Caco-2 (cell line): ENCODE measurements at regions not wholly inside any gene's neighbourhood (a gene's known extent, or its start where the extent isn't known, plus 50 kb on each side); places are given as distances from the start of the nearest gene placed in this dataset.

ENCODE experiments used
- BruUV-seq: library from RNA; stranded (reverse); fragments of 400-500 nt; replicated peaks from 2 replicates; lab custom pipeline; 2021; lab: Mats Ljungman, UMichigan
- CTCF ChIA-PET: fragments of 300-600 bp; sonication (Branson Sonifier 250); formaldehyde crosslinking; loops from one replicate; lab custom pipeline; 2022; ENCODE audit warnings: antibody characterized with exemption; lab: Charles Lee
- POLR2A ChIA-PET: fragments of 300-600 bp; sonication (Branson Sonifier 250); formaldehyde crosslinking; loops from one replicate; lab custom pipeline; 2022; ENCODE audit warnings: antibody characterized with exemption; lab: Charles Lee
- DNase-seq, 2 experiments: peaks; one replicate each; pipeline versions ENCODE4 v3.0.0 to v3.0.0-alpha.2; 2020 to 2022
- H3K27me3 ChIP-seq: replicated peaks from 2 replicates; pipeline ENCODE4 v1.6.0; 2011; ENCODE audit warnings: low read length; ENCODE audit not compliant: control insufficient read depth, insufficient read depth
- H3K36me3 ChIP-seq: 2 replicates; pipeline ENCODE4 v1.5.1; 2011; ENCODE audit warnings: low read length; ENCODE audit not compliant: control insufficient read depth, insufficient read depth
- H3K4me1 ChIP-seq: fragments of 250-450 bp; sonication (Bioruptor Pico); 2 replicates; pipeline ENCODE4 v1.5.1; 2020; ENCODE audit warnings: mild to moderate bottlenecking
- H3K4me3 ChIP-seq: 2 replicates; pipeline ENCODE4 v1.5.1; 2011; ENCODE audit warnings: low read depth, mild to moderate bottlenecking, control low read depth, low read length
- H3K9me3 ChIP-seq: fragments of 250-450 bp; sonication (Bioruptor Pico); 2 replicates; pipeline ENCODE4 v1.5.1; 2020; ENCODE audit warnings: mild to moderate bottlenecking, moderate library complexity
- H3K27ac Mint-ChIP-seq: one replicate; pipeline ENCODE4 v1.8.0; 2022; ENCODE audit warnings: mixed read lengths; ENCODE audit not compliant: unreplicated experiment
- H3K27me3 Mint-ChIP-seq: one replicate; pipeline ENCODE4 v1.8.0; 2022; ENCODE audit warnings: mixed read lengths; ENCODE audit not compliant: insufficient read depth, unreplicated experiment
- H3K36me3 Mint-ChIP-seq: one replicate; pipeline ENCODE4 v1.8.0; 2022; ENCODE audit warnings: mild to moderate bottlenecking, mixed read lengths; ENCODE audit not compliant: insufficient read depth, unreplicated experiment
- H3K4me1 Mint-ChIP-seq: one replicate; pipeline ENCODE4 v1.8.0; 2022; ENCODE audit warnings: low read depth, mixed read lengths; ENCODE audit not compliant: unreplicated experiment
- H3K4me3 Mint-ChIP-seq: one replicate; pipeline ENCODE4 v1.8.0; 2022; ENCODE audit warnings: mild to moderate bottlenecking, moderate library complexity, mixed read lengths; ENCODE audit not compliant: unreplicated experiment
- H3K9me3 Mint-ChIP-seq: one replicate; pipeline ENCODE4 v1.8.0; 2022; ENCODE audit warnings: mixed read lengths; ENCODE audit not compliant: unreplicated experiment
- CTCF ChIP-seq, 2 experiments: fragments of 200-600 bp in 1 of 2; IDR thresholded peaks; 1 replicate in 1 of 2; 2 replicates in 1 of 2; pipeline versions ENCODE4 v1.5.1 to v1.8.0; 2011 to 2022; ENCODE audit warnings: antibody characterized with exemption in 1 of 2, control low read depth in 1 of 2, inconsistent platforms in 1 of 2, low read depth in 1 of 2, low read length in 1 of 2, mild to moderate bottlenecking in 1 of 2, moderate library complexity in 1 of 2; ENCODE audit not compliant: insufficient read depth in 1 of 2, severe bottlenecking in 1 of 2, unreplicated experiment in 1 of 2
- intact Hi-C: fragments of 100-400 bp; cut with micrococcal nuclease; formaldehyde crosslinking; loops from one replicate; pipeline ENCODE4 v1.10.0; 2022; ENCODE audit not compliant: unreplicated experiment

GRCh38 chr12:90004319-90005074 lies 295.9 kb upstream of the ATP2B1 start:
- Histone ChIP-seq H3K4me1 (peaks cover 4% of the 10 kb centered on the region), H3K36me3 (no peaks in the 10 kb centered on the region), H3K9me3 (no peaks in the 10 kb centered on the region), H3K4me3 (no peak overlapping the region), H3K27me3 (no peaks in the 10 kb centered on the region)
- Mint-ChIP-seq H3K36me3 (no peaks in the 10 kb centered on the region), H3K27ac (no peak overlapping the region), H3K9me3 (no peaks in the 10 kb centered on the region), H3K4me1 (no peaks in the 10 kb centered on the region), H3K4me3 (no peak overlapping the region), H3K27me3 (no peaks in the 10 kb centered on the region)
- POLR2A ChIA-PET: no interaction called here
- CTCF ChIA-PET: no interaction called here
- no TSS peak for BruUV-seq
- no peak for TF ChIP-seq CTCF (IDR thresholded peaks at IDR 0.05; ENCODE audit: insufficient read depth in 1 of 2, low read depth in 1 of 2, low read length in 1 of 2, severe bottlenecking in 1 of 2, unreplicated experiment in 1 of 2)
- DNase-seq: no peak
- intact Hi-C loops: no loop called here

DNA sequence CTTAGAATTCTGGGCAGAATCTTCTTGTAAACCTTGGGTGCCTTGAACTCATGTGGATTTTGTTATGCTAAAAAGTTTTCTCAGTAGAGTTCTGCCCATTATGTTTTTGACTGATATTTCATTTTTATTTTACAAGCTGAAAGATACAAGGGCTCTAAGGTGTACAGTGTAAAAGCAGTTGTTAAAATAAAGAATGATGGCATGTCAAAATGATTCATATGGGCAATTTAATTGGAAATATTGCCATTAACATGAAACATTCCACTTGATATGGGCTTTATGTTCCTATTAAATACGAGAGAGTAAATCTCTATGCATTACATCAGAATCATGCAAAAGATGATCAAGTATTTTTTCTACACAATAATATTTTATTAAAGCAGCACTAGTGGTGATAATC lies 295.1 kb upstream of the ATP2B1 start:
- Histone ChIP-seq H3K27me3 (no peaks in the 10 kb centered on the region), H3K9me3 (no peaks in the 10 kb centered on the region), H3K36me3 (no peaks in the 10 kb centered on the region), H3K4me1 (peaks cover 4% of the 10 kb centered on the region), H3K4me3 (no peak overlapping the region)
- Mint-ChIP-seq H3K4me3 (no peak overlapping the region), H3K9me3 (no peaks in the 10 kb centered on the region), H3K4me1 (peaks cover 5% of the 10 kb centered on the region), H3K27me3 (no peaks in the 10 kb centered on the region), H3K36me3 (no peaks in the 10 kb centered on the region), H3K27ac (no peak overlapping the region)
- intact Hi-C loops: no loop called here
- POLR2A ChIA-PET: no interaction called here
- BruUV-seq: no TSS peak
- TF ChIP-seq CTCF (IDR thresholded peaks at IDR 0.05; ENCODE audit: insufficient read depth in 1 of 2, low read depth in 1 of 2, low read length in 1 of 2, severe bottlenecking in 1 of 2, unreplicated experiment in 1 of 2): no peak
- DNase-seq: no peak
- CTCF ChIA-PET: no interaction called here

DNA sequence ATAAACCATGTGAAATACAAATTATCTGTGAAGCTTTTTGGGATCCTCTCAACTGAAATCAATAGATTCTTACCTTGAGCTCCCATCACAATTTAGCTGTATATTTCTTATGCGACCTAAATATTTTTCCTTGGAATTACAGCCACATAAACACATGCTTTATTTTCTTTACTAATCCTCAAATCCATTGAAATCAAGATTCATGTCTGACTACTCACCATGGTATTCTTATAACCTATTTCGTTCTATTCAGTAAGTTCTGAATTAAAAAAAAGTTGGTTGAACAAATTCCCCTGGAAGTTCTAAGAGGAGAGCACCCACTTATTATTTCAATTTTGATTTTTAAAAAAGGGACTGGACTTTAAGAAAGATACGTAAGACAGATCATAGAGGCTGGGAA lies 292.1 kb upstream of the ATP2B1 start:
- TF ChIP-seq CTCF (IDR thresholded peaks at IDR 0.05; ENCODE audit: insufficient read depth in 1 of 2, low read depth in 1 of 2, low read length in 1 of 2, severe bottlenecking in 1 of 2, unreplicated experiment in 1 of 2): no peak
- Histone ChIP-seq H3K27me3 (no peaks in the 10 kb centered on the region), H3K36me3 (no peaks in the 10 kb centered on the region), H3K9me3 (no peaks in the 10 kb centered on the region), H3K4me1 (peaks cover 4% of the 10 kb centered on the region), H3K4me3 (no peak overlapping the region)
- Mint-ChIP-seq H3K4me3 (no peak overlapping the region), H3K9me3 (no peaks in the 10 kb centered on the region), H3K4me1 (peaks cover 7% of the 10 kb centered on the region), H3K36me3 (no peaks in the 10 kb centered on the region), H3K27ac (no peak overlapping the region), H3K27me3 (no peaks in the 10 kb centered on the region)
- BruUV-seq: no TSS peak
- CTCF ChIA-PET: no interaction called here
- intact Hi-C loops: no loop called here
- DNase-seq: no peak
- POLR2A ChIA-PET: no interaction called here
